Endothelial cell of umbilical vein (primary cell): ENCODE measurements at regions not wholly inside any gene's neighbourhood (a gene's known extent, or its start where the extent isn't known, plus 50 kb on each side); places are given as distances from the start of the nearest gene placed in this dataset.

Source experiments
- BruUV-seq: library from RNA; stranded (reverse); fragments of 400-500 nt; replicated peaks from 2 replicates; lab custom pipeline; 2021; lab: Mats Ljungman, UMichigan
- CTCF ChIA-PET: fragments of 300-600, 350-600 bp; sonication (Branson Sonifier 250); formaldehyde crosslinking; loops from one replicate; lab custom pipeline; 2021; ENCODE audit warnings: antibody characterized with exemption, inconsistent platforms; lab: Charles Lee
- POLR2A ChIA-PET: fragments of 300-600, 350-600 bp; sonication (Branson Sonifier 250); formaldehyde crosslinking; loops from one replicate; lab custom pipeline; 2021; ENCODE audit warnings: antibody characterized with exemption, inconsistent platforms; lab: Charles Lee
- DNase-seq: peaks from one replicate; pipeline ENCODE4 v3.0.0-alpha.2; 2011; ENCODE audit warnings: low read depth, low spot score
- FAIRE-seq: peaks from 2 replicates; lab custom pipeline; 2011; peaks lifted over from hg19 to GRCh38; lab: Jason Lieb, UNC
- H2AFZ ChIP-seq: 2 replicates; pipeline ENCODE4 v1.6.0; 2012; ENCODE audit warnings: low read depth, low read length, control low read depth, inconsistent platforms
- H3K27ac ChIP-seq: 2 replicates; pipeline ENCODE4 v1.5.1; 2011; ENCODE audit warnings: low read depth, mild to moderate bottlenecking, control low read depth, low read length, moderate library complexity; ENCODE audit not compliant: insufficient read depth
- H3K27me3 ChIP-seq, 2 experiments: 2 replicates each; pipeline versions ENCODE4 v1.6.0 to v1.6.1; 2011; ENCODE audit warnings: low read length in 2 of 2, mixed read lengths in 1 of 2; ENCODE audit not compliant: control insufficient read depth in 2 of 2, insufficient read depth in 2 of 2
- H3K36me3 ChIP-seq, 2 experiments: 2 replicates in 1 of 2; 3 replicates in 1 of 2; pipeline ENCODE4 v1.5.1; 2011; ENCODE audit warnings: low read length in 2 of 2, mild to moderate bottlenecking in 1 of 2, moderate library complexity in 1 of 2; ENCODE audit not compliant: control insufficient read depth in 2 of 2, insufficient read depth in 2 of 2; ENCODE audit errors: extremely low read depth in 1 of 2
- H3K4me1 ChIP-seq: 3 replicates; pipeline ENCODE4 v1.5.1; 2011; ENCODE audit warnings: mild to moderate bottlenecking, low read length; ENCODE audit not compliant: control insufficient read depth, insufficient read depth; ENCODE audit errors: extremely low read depth
- H3K4me2 ChIP-seq: 2 replicates; pipeline ENCODE4 v1.6.1; 2011; ENCODE audit warnings: low read length, control low read depth, mixed read lengths; ENCODE audit not compliant: insufficient read depth
- H3K4me3 ChIP-seq, 3 experiments: fragments of 200-600 bp in 1 of 3; sonication (generic), shearing (Covaris generic) in 1 of 3; replicated peaks in 1 of 3; 2 replicates each; pipeline ENCODE4 v1.5.1; 2011 to 2016; ENCODE audit warnings: control low read depth in 3 of 3, low read length in 3 of 3, mild to moderate bottlenecking in 2 of 3, inconsistent platforms in 1 of 3, low read depth in 1 of 3, moderate library complexity in 1 of 3; ENCODE audit not compliant: insufficient read depth in 1 of 3
- H3K79me2 ChIP-seq: 2 replicates; pipeline ENCODE4 v1.6.0; 2012; ENCODE audit warnings: low read length, inconsistent platforms; ENCODE audit not compliant: control insufficient read depth, insufficient read depth
- H3K9ac ChIP-seq: replicated peaks from 2 replicates; pipeline ENCODE3; 2011; ENCODE audit warnings: low read length, control low read depth; ENCODE audit not compliant: insufficient read depth; ENCODE audit errors: extremely low read depth
- H3K9me1 ChIP-seq: replicated peaks from 3 replicates; pipeline ENCODE4 v1.6.0; 2011; ENCODE audit warnings: mild to moderate bottlenecking, low read length; ENCODE audit not compliant: control insufficient read depth, insufficient read depth; ENCODE audit errors: extremely low read depth
- H3K9me3 ChIP-seq: replicated peaks from 2 replicates; pipeline ENCODE4 v1.5.1; 2012; ENCODE audit warnings: low read length, inconsistent platforms; ENCODE audit not compliant: control insufficient read depth, insufficient read depth
- H4K20me1 ChIP-seq: replicated peaks from 2 replicates; pipeline ENCODE3; 2011; ENCODE audit warnings: mild to moderate bottlenecking, low read length; ENCODE audit not compliant: control insufficient read depth, insufficient read depth; ENCODE audit errors: extremely low read depth
- CTCF ChIP-seq, 2 donors: IDR thresholded peaks; 1 replicate in 1 of 2; 2 replicates in 1 of 2; pipeline ENCODE4 v1.5.1; 2011; ENCODE audit warnings: low read length in 2 of 2, mild to moderate bottlenecking in 2 of 2, moderate library complexity in 2 of 2, control low read depth in 1 of 2, inconsistent platforms in 1 of 2, low read depth in 1 of 2; ENCODE audit not compliant: insufficient read depth in 1 of 2; ENCODE audit errors: extremely low read depth in 1 of 2
- EZH2 ChIP-seq: IDR thresholded peaks from 2 replicates; pipeline ENCODE4 v1.6.1; 2012; ENCODE audit warnings: borderline replicate concordance, low read depth, mild to moderate bottlenecking, moderate library complexity, low read length, inconsistent platforms; ENCODE audit not compliant: severe bottlenecking
- FOS ChIP-seq: IDR thresholded peaks from 2 replicates; pipeline ENCODE4 v1.6.1; 2011; ENCODE audit warnings: mild to moderate bottlenecking, low read length, moderate library complexity, borderline replicate concordance; ENCODE audit not compliant: insufficient read depth
- GATA2 ChIP-seq: IDR thresholded peaks from 2 replicates; pipeline ENCODE4 v1.7.0; 2011; ENCODE audit warnings: low read depth, mild to moderate bottlenecking, moderate library complexity, mixed read lengths, low read length; ENCODE audit not compliant: insufficient read length, insufficient read depth
- JUN ChIP-seq: IDR thresholded peaks from 2 replicates; pipeline ENCODE4 v1.6.1; 2011; ENCODE audit warnings: borderline replicate concordance, low read depth; ENCODE audit not compliant: insufficient read length, insufficient read depth
- MYC ChIP-seq: IDR thresholded peaks from one replicate; pipeline ENCODE4 v1.6.1; 2011; ENCODE audit warnings: mild to moderate bottlenecking, low read depth, low read length
- POLR2A ChIP-seq: IDR thresholded peaks from 2 replicates; pipeline ENCODE4 v1.6.1; 2012; ENCODE audit warnings: low read depth, mild to moderate bottlenecking, control low read depth, low read length
- POLR2AphosphoS5 ChIP-seq: IDR thresholded peaks from 2 replicates; pipeline ENCODE4 v1.6.1; 2012; ENCODE audit warnings: low read depth, mild to moderate bottlenecking, control low read depth, low read length, moderate library complexity; ENCODE audit not compliant: insufficient read depth
- dilution Hi-C: fragments of 300-500 bp; cut with MboI; formaldehyde crosslinking; loops from one replicate; pipeline ENCODE4 v1.15.0; 2019; ENCODE audit warnings: low sequenced_read_pairs; ENCODE audit not compliant: extremely low pct_ligation_motif_present
- intact Hi-C: fragments of 100-400 bp; cut with micrococcal nuclease; formaldehyde crosslinking; loops from one replicate; pipeline ENCODE4 v1.10.0; 2022
- TF ChIP-seq, protein P1 (sequence below): IDR thresholded peaks from 2 replicates; pipeline ENCODE4 v1.6.1; 2011; ENCODE audit not compliant: insufficient read depth, insufficient read length

GRCh38 chr2:182592691-182593393 is 123.2 kb upstream of the DNAJC10 start:
- Histone ChIP-seq H4K20me1 (no peaks in the 10 kb centered on the region), H3K27ac (no peak overlapping the region), H2AFZ (no peak overlapping the region), H3K4me3 (no peak overlapping the region), H3K4me2 (no peak overlapping the region), H3K9me1 (no peaks in the 10 kb centered on the region), H3K79me2 (no peaks in the 10 kb centered on the region), H3K36me3 (no peaks in the 10 kb centered on the region), H3K4me1 (no peaks in the 10 kb centered on the region), H3K9me3 (no peaks in the 10 kb centered on the region), H3K9ac (no peak overlapping the region), H3K27me3 (no peaks in the 10 kb centered on the region)
- intact Hi-C loops = no loop called here
- ChIA-PET POLR2A (no interaction called here), CTCF (no interaction called here)
- DNase-seq (no peak), FAIRE-seq (no peak)
- TF ChIP-seq POLR2A (no peak), JUN (no peak), GATA2 (no peak), MYC (no peak), POLR2AphosphoS5 (no peak), EZH2 (no peak), FOS (no peak), CTCF (IDR thresholded peaks at IDR 0.05; ENCODE audit: extremely low read depth in 1 of 2, insufficient read depth in 1 of 2, low read depth in 1 of 2, low read length in 2 of 2) (no peak)
- TF ChIP-seq, protein P1, sequence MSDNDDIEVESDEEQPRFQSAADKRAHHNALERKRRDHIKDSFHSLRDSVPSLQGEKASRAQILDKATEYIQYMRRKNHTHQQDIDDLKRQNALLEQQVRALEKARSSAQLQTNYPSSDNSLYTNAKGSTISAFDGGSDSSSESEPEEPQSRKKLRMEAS = no peak
- dilution Hi-C loops = no loop called here
- no TSS peak for BruUV-seq
